Gastrocnemius medialis (tissue), 4 donors: ENCODE measurements at regions not wholly inside any gene's neighbourhood (a gene's known extent, or its start where the extent isn't known, plus 50 kb on each side); places are given as distances from the start of the nearest gene placed in this dataset.
"Not testable (repeated sequence)": the region's sequence is repeated elsewhere in the genome, so short reads cannot be mapped to it uniquely, and the experiment has no call there.

Experiments used
- ATAC-seq, 2 donors: fragments of 150-250 bp; one replicate each; pipeline ENCODE4 v1.9.1; 2016
- DNase-seq, 2 donors: peaks; one replicate each; pipeline ENCODE4 v3.0.0-alpha.2; 2019
- H3K27ac ChIP-seq, 4 donors: fragments of 200-600 bp; sonication (generic); 1 replicate in 1 of 4; 2 replicates in 3 of 4; pipeline ENCODE4 v1.5.1; 2016 to 2018; ENCODE audit warnings: mild to moderate bottlenecking in 2 of 4, moderate library complexity in 1 of 4
- H3K27me3 ChIP-seq, 3 donors: fragments of 200-600 bp; sonication (generic) in 2 of 3; 1 replicate in 1 of 3; 2 replicates in 2 of 3; pipeline versions ENCODE4 v1.5.1 to v1.6.0; 2016 to 2019; ENCODE audit warnings: mild to moderate bottlenecking in 1 of 3, moderate library complexity in 1 of 3
- H3K36me3 ChIP-seq, 2 donors: fragments of 200-600 bp; sonication (generic) in 1 of 2; one replicate each; pipeline ENCODE4 v1.5.1; 2017 to 2018
- H3K4me1 ChIP-seq, 2 donors: fragments of 200-600 bp; sonication (generic) in 1 of 2; one replicate each; pipeline ENCODE4 v1.5.1; 2016 to 2017; ENCODE audit warnings: mild to moderate bottlenecking in 2 of 2
- H3K4me3 ChIP-seq, 4 donors: fragments of 200-600 bp; sonication (generic) in 3 of 4; 1 replicate in 1 of 4; 2 replicates in 3 of 4; pipeline ENCODE4 v1.5.1; 2016 to 2019; ENCODE audit warnings: mild to moderate bottlenecking in 2 of 4
- H3K9me3 ChIP-seq, 3 donors: fragments of 200-600 bp; sonication (generic) in 2 of 3; 1 replicate in 1 of 3; 2 replicates in 2 of 3; pipeline ENCODE4 v1.5.1; 2016 to 2019
- POLR2A ChIP-seq, 2 donors: fragments of 450-650 bp; IDR thresholded peaks; one replicate each; pipeline ENCODE4 v1.6.1; 2017; ENCODE audit warnings: antibody characterized with exemption in 2 of 2, mild to moderate bottlenecking in 2 of 2, moderate library complexity in 2 of 2
- in situ Hi-C, 4 donors: fragments of 200-750 bp; cut with MboI; loops; one replicate each; pipeline versions ENCODE4 v1.15.0 to v1.8.0; 2017; ENCODE audit warnings: low sequenced_read_pairs in 4 of 4
- intact Hi-C: fragments of 100-400 bp; cut with DNase I; formaldehyde crosslinking; loops from one replicate; pipeline ENCODE4 v1.15.1; 2023; ENCODE audit warnings: low total_unique reads
- TF ChIP-seq, protein P1 (sequence below), 5 experiments: fragments of 450-650 bp in 3 of 5; fragments of 200-600 bp in 2 of 5; sonication (generic) in 2 of 5; IDR thresholded peaks in 4 of 5; conservative IDR thresholded peaks in 1 of 5; 1 replicate in 4 of 5; 2 replicates in 1 of 5; pipeline ENCODE4 v1.5.1; 2016 to 2019; ENCODE audit warnings: antibody characterized with exemption in 5 of 5, mild to moderate bottlenecking in 3 of 5, moderate library complexity in 3 of 5

GRCh38 chr11:105367129-105367528, 227.6 kb upstream of the CARD18 start:
- Histone ChIP-seq H3K4me3 (no peak overlapping the region), H3K27me3 (no peaks in the 10 kb centered on the region), H3K9me3 (no peaks in the 10 kb centered on the region), H3K4me1 (peaks cover 0 to under 1% of the 10 kb centered on the region in 2 donors), H3K36me3 (no peaks in the 10 kb centered on the region), H3K27ac (no peak overlapping the region)
- no peak for TF ChIP-seq POLR2A (IDR thresholded peaks at IDR 0.05)
- TF ChIP-seq, protein P1, sequence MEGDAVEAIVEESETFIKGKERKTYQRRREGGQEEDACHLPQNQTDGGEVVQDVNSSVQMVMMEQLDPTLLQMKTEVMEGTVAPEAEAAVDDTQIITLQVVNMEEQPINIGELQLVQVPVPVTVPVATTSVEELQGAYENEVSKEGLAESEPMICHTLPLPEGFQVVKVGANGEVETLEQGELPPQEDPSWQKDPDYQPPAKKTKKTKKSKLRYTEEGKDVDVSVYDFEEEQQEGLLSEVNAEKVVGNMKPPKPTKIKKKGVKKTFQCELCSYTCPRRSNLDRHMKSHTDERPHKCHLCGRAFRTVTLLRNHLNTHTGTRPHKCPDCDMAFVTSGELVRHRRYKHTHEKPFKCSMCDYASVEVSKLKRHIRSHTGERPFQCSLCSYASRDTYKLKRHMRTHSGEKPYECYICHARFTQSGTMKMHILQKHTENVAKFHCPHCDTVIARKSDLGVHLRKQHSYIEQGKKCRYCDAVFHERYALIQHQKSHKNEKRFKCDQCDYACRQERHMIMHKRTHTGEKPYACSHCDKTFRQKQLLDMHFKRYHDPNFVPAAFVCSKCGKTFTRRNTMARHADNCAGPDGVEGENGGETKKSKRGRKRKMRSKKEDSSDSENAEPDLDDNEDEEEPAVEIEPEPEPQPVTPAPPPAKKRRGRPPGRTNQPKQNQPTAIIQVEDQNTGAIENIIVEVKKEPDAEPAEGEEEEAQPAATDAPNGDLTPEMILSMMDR (IDR thresholded peaks at IDR 0.05 in 4 of 5, conservative IDR thresholded peaks at IDR 0.05 in 1 of 5) = no peak
- ATAC-seq (no peak), DNase-seq (no peak)
- intact Hi-C loops (no loop called here), in situ Hi-C loops (no loop called here)

GRCh38 chr11:105361651-105362050, 222.1 kb upstream of the CARD18 start:
- H3K4me3 ChIP-seq = no peak overlapping the region
- in situ Hi-C loops (no loop called here), intact Hi-C loops (no loop called here)
- no peak overlapping the region for H3K27ac ChIP-seq
- H3K27me3 ChIP-seq = no peaks in the 10 kb centered on the region
- H3K4me1 ChIP-seq = no peaks in the 10 kb centered on the region
- DNase-seq (no peak), ATAC-seq (no peak)
- TF ChIP-seq POLR2A (IDR thresholded peaks at IDR 0.05) = no peak
- TF ChIP-seq, protein P1 (IDR thresholded peaks at IDR 0.05 in 4 of 5, conservative IDR thresholded peaks at IDR 0.05 in 1 of 5) = no peak
- H3K9me3 ChIP-seq = no peaks in the 10 kb centered on the region
- no peaks in the 10 kb centered on the region for H3K36me3 ChIP-seq

- H3K9me3 ChIP-seq = no peaks in the 10 kb centered on the region
- no peak overlapping the region for H3K27ac ChIP-seq
- TF ChIP-seq POLR2A (IDR thresholded peaks at IDR 0.05) = no peak
- TF ChIP-seq, protein P1 (IDR thresholded peaks at IDR 0.05 in 4 of 5, conservative IDR thresholded peaks at IDR 0.05 in 1 of 5) = no peak
- H3K27me3 ChIP-seq = no peaks in the 10 kb centered on the region
- H3K4me3 ChIP-seq = no peak overlapping the region
- intact Hi-C loops = no loop called here
- no peaks in the 10 kb centered on the region for H3K36me3 ChIP-seq
- DNase-seq (no peak), ATAC-seq (no peak)
- no peaks in the 10 kb centered on the region for H3K4me1 ChIP-seq
- in situ Hi-C loops = no loop called here
Measured at GRCh38 chr11:105357764-105358163, 218.2 kb upstream of the CARD18 start.

DNA sequence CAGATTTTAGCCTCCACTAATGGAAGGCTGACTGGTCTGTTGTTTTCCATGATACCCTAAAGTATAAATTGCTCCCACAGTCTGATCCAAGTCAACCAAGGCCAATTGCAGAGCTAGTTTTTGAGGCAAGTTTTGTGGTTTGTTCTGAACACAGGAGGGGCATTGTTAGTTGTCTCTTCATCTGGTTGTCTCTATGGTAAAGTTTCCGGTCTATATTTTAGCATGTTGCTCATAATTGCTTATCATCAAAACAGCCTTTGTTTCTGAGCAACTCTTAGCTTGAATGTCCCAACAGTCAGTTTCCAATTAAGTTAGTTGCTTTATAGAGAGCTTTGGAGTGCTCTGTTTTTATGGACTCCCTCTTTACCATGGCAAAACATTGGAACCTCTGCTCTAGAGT, 217.6 kb upstream of the CARD18 start:
- H3K9me3 ChIP-seq = no peaks in the 10 kb centered on the region
- no peak for ATAC-seq
- no peak for DNase-seq
- intact Hi-C loops = no loop called here
- no peaks in the 10 kb centered on the region for H3K4me1 ChIP-seq
- no peaks in the 10 kb centered on the region for H3K36me3 ChIP-seq
- in situ Hi-C loops = no loop called here
- H3K27me3 ChIP-seq = no peaks in the 10 kb centered on the region
- H3K4me3 ChIP-seq = no peak overlapping the region
- TF ChIP-seq, protein P1 (IDR thresholded peaks at IDR 0.05 in 4 of 5, conservative IDR thresholded peaks at IDR 0.05 in 1 of 5) = no peak
- no peak for TF ChIP-seq POLR2A (IDR thresholded peaks at IDR 0.05)
- H3K27ac ChIP-seq = no peak overlapping the region

- ATAC-seq = not testable (repeated sequence)
Measured at GRCh38 chr11:105349867-105350266, 210.3 kb upstream of the CARD18 start.

More at GRCh38 chr11:105349867-105350266, 210.3 kb upstream of the CARD18 start:
- intact Hi-C loops, H3K9me3 ChIP-seq, in situ Hi-C loops, H3K4me3 ChIP-seq, H3K36me3 ChIP-seq, H3K27me3 ChIP-seq, DNase-seq, H3K27ac ChIP-seq, H3K4me1 ChIP-seq: not testable (repeated sequence)
